NB4 (cell line): ENCODE measurements at regions not wholly inside any gene's neighbourhood (a gene's known extent, or its start where the extent isn't known, plus 50 kb on each side); places are given as distances from the start of the nearest gene placed in this dataset.

ENCODE experiments used
- POLR2A ChIP-seq: IDR thresholded peaks from 2 replicates; pipeline ENCODE4 v1.6.1; 2011; ENCODE audit warnings: mild to moderate bottlenecking; ENCODE audit not compliant: insufficient read length; ENCODE audit errors: extremely low read depth
- TF ChIP-seq, protein P1 (sequence below): IDR thresholded peaks from one replicate; pipeline ENCODE4 v1.5.1; 2012; ENCODE audit warnings: low read depth, low read length

GRCh38 chr10:128993911-128994538 lies 473.0 kb upstream of the MGMT start:
- TF ChIP-seq, protein P1, sequence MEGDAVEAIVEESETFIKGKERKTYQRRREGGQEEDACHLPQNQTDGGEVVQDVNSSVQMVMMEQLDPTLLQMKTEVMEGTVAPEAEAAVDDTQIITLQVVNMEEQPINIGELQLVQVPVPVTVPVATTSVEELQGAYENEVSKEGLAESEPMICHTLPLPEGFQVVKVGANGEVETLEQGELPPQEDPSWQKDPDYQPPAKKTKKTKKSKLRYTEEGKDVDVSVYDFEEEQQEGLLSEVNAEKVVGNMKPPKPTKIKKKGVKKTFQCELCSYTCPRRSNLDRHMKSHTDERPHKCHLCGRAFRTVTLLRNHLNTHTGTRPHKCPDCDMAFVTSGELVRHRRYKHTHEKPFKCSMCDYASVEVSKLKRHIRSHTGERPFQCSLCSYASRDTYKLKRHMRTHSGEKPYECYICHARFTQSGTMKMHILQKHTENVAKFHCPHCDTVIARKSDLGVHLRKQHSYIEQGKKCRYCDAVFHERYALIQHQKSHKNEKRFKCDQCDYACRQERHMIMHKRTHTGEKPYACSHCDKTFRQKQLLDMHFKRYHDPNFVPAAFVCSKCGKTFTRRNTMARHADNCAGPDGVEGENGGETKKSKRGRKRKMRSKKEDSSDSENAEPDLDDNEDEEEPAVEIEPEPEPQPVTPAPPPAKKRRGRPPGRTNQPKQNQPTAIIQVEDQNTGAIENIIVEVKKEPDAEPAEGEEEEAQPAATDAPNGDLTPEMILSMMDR, result no peak
- no peak for TF ChIP-seq POLR2A
